ENCODE measurements at regions not wholly inside any gene's neighbourhood (a gene's known extent, or its start where the extent isn't known, plus 50 kb on each side); places are given as distances from the start of the nearest gene placed in this dataset.

DNA sequence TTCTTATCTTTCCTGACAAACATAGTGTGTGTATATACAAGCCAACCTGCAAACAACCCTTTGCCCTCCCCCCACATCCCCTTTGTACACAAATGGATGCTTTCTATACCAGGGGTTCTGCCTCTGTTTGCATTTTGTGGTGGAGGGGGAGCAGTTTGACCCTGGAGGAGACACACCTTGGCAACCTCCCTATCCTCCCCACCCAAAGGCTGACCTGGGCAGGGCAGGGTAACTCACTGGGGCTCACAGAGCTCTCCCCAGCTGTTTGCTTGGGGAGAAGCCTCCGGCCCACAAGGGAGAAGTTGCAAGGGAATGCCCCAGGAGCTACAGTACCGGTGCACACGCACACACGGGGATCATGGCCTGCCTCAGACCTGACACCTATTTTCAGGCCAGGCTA is 372.6 kb downstream of the BCOR start:
- Histone ChIP-seq H2BK15ac (ENCODE audit: low read depth, low read length) (no peak overlapping the region), H2BK12ac (ENCODE audit: insufficient read length, low read depth, low read length) (no peak overlapping the region), H4K91ac (ENCODE audit: insufficient read length, low read depth, low read length) (no peak overlapping the region), H3K9me3 (ENCODE audit: control insufficient read depth, low read depth, low read length) (no peaks in the 10 kb centered on the region), H3K4ac (ENCODE audit: low read depth, low read length) (no peak overlapping the region), H3K23me2 (ENCODE audit: insufficient read length, low read depth, low read length, poor library complexity, severe bottlenecking) (no peaks in the 10 kb centered on the region), H3K18ac (ENCODE audit: insufficient read length, low read depth, low read length) (no peak overlapping the region), H3K27me3 (ENCODE audit: insufficient read depth, low read length) (0 out of 2 replicates have a peak, but pooled peaks cover 3% of the 10 kb centered on the region), H2BK20ac (ENCODE audit: low read depth, low read length, poor library complexity, severe bottlenecking) (no peak overlapping the region), H3K23ac (ENCODE audit: insufficient read length, low read depth, low read length) (no peak overlapping the region), H3K79me2 (ENCODE audit: insufficient read depth, low read length) (no peaks in the 10 kb centered on the region), H3T11ph (ENCODE audit: low read length) (no peak overlapping the region), H2BK5ac (ENCODE audit: insufficient read length, low read length) (no peak overlapping the region), H3K79me1 (ENCODE audit: insufficient read depth, low read depth, low read length, poor library complexity, severe bottlenecking) (no peaks in the 10 kb centered on the region), H4K8ac (replicated peaks; ENCODE audit: insufficient read length, low read depth, low read length) (no peak overlapping the region), H3K9ac (ENCODE audit: extremely low read depth, insufficient read length, low read length) (no peak overlapping the region), H3K56ac (ENCODE audit: insufficient read length, low read depth, low read length) (no peak overlapping the region), H2AK5ac (ENCODE audit: insufficient read length, low read length) (no peak overlapping the region), H3K4me1 (ENCODE audit: insufficient read depth, low read length) (no peaks in the 10 kb centered on the region), H3K14ac (ENCODE audit: insufficient read depth, low read length) (no peak overlapping the region), H2BK120ac (ENCODE audit: low read depth, low read length, poor library complexity, severe bottlenecking) (no peak overlapping the region), H3K4me2 (ENCODE audit: insufficient read depth, insufficient read length, low read length) (no peak overlapping the region), H4K5ac (ENCODE audit: insufficient read length, low read depth, low read length) (no peak overlapping the region), H2AFZ (ENCODE audit: low read length) (no peak overlapping the region), H4K20me1 (ENCODE audit: control insufficient read depth, insufficient read depth, insufficient read length) (no peaks in the 10 kb centered on the region), H3K27ac (ENCODE audit: insufficient read length, low read depth, low read length) (no peak overlapping the region)
- DNase-seq: no peak
- TF ChIP-seq CTCF (conservative IDR thresholded peaks at IDR 0.05): no peak
- Mint-ChIP-seq H3K4me1 (peaks cover 4 to 8% of the 10 kb centered on the region in 2 experiments; a peak in 2 of 4 replicates), H3K4me3 (no peak overlapping the region), H3K36me3 (ENCODE audit: insufficient read depth in 1 of 3, low read depth in 3 of 3) (peaks cover 0 to 5% (median 5%) of the 10 kb centered on the region in 3 experiments; a peak in 5 of 7 replicates), H3K27me3 (ENCODE audit: low read depth) (peaks cover 8% of the 10 kb centered on the region), H3K9me3 (peaks cover 65 to 71% of the 10 kb centered on the region in 2 experiments), H3K27ac (no peak overlapping the region)
- no CpG with 5 or more reads among the region's 4 CpGs for WGBS (ENCODE audit: extremely low coverage, insufficient read length, low lambda C conversion rate)

All from H9 (cell line).